Retinal pigment epithelial cell (primary cell): ENCODE measurements at regions not wholly inside any gene's neighbourhood (a gene's known extent, or its start where the extent isn't known, plus 50 kb on each side); places are given as distances from the start of the nearest gene placed in this dataset.

ENCODE experiments used
- DNase-seq: peaks from one replicate; pipeline ENCODE4 v3.0.0-alpha.2; 2010; ENCODE audit warnings: low read depth
- H3K4me3 ChIP-seq: 2 replicates; pipeline ENCODE4 v1.5.1; 2011; ENCODE audit warnings: mild to moderate bottlenecking, low read length, control low read depth, moderate library complexity
- CTCF ChIP-seq: conservative IDR thresholded peaks from 2 replicates; pipeline ENCODE4 v1.5.1; 2011; ENCODE audit warnings: low read depth, low read length, control low read depth, inconsistent platforms

DNA sequence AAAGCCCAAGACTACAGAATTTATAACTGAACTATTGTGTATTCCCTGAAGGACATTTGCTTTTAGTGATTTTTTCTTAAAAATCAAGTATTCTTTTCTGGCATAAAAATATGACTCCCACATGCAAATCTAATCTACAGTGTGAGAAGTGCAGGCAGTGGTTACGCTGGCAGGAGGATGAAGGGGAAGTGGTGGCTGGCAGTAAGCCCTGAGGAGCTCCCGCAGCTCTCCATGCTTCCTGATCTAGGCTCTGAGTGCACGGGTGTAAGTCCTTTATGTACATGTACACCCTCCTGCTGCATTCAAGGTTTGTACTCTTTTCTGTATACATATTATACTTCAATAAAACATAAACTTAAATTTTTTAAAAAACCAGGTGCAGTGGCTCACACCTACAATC lies 67.5 kb upstream of the PRDX6 start:
- DNase-seq = no peak
- no peak for TF ChIP-seq CTCF
- H3K4me3 ChIP-seq = no peak overlapping the region

DNA sequence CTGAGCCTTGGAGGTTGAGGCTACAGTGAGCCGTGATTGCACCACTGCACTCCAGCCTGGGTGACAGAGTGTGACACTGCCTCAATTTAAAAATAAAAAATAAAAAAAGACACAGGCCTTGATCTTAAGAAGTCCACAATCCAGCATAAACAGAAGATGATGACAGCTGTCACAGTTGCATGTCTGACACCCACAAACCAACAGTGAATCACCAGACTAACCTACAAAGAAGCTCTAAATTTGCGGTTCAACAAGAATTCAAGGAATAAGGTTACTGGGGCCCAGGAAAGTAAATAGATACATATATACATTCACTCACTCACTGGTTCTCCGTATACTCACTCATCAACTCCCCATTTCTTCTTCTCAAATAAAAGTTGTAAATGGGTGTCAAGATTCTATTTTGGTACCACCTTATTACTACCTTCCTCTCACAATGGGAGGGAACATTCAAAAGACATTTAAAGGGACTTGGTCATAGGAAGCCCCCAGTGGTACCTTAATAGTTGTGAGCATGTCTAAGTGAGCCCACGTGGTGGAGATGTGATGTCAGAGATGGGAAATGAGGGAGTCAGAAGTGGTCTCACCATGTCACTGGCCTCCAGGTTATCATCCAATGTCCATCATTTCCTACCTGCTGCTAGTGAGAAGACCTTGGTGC lies 66.9 kb upstream of the PRDX6 start:
- H3K4me3 ChIP-seq = no peak overlapping the region
- no peak for DNase-seq
- no peak for TF ChIP-seq CTCF

DNA sequence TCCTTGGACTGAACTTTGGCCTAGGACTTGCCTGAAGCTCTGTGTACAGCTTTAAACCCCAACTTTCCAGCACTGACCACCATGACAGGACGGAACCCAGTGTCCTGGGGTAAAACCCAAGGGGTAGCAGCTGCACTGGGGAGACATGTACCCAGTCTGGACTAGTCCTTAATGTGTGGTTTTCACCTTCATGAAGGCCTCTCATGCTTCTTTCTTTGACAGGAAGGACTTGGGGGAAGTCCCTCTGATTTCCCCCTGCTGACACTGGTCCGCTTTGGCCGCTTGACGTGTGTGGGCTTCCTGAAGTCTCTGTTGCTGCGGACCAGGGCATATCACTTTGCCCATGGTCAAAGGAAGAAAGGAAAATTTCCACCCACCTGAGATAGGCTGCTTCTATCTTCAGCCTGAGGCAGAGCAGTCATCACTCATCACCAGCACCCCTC lies 66.3 kb upstream of the PRDX6 start:
- no peak overlapping the region for H3K4me3 ChIP-seq
- DNase-seq = no peak

GRCh38 chr1:173411835-173412742 lies 65.0 kb upstream of the PRDX6 start:
- H3K4me3 ChIP-seq = no peak overlapping the region
- no peak for TF ChIP-seq CTCF
- no peak for DNase-seq

More for the DNA sequence above, 66.3 kb upstream of the PRDX6 start:
- no peak for TF ChIP-seq CTCF

GRCh38 chr1:173413271-173413707 lies 63.8 kb upstream of the PRDX6 start:
- TF ChIP-seq CTCF = no peak
- no peak overlapping the region for H3K4me3 ChIP-seq
- no peak for DNase-seq

DNA sequence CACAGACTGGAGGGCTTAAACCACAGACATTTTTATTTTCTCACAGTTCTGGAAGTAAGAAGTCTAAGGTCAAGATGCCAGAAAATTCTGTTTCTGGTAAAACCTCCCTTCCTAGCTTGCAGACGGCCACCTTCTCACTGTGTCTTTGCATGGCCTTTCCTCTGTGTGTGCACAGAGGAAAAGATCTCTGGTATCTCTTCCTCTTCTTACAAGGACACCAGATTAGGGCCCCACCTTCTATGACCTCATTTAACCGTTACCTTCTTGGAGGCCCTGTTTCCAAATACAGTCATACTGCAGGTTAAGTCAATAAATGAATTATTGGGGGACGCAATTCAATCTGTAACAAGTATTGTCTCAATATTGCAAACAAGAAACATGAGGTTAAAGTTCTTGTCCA lies 63.0 kb upstream of the PRDX6 start:
- no peak overlapping the region for H3K4me3 ChIP-seq
- DNase-seq = no peak
- TF ChIP-seq CTCF = no peak
